Inferior parietal cortex (tissue), 1 donor: ENCODE measurements at regions not wholly inside any gene's neighbourhood (a gene's known extent, or its start where the extent isn't known, plus 50 kb on each side); places are given as distances from the start of the nearest gene placed in this dataset.

Source experiments
- DNase-seq: peaks from one replicate; pipeline ENCODE4 v3.0.0-alpha.2; 2016; ENCODE audit errors: extremely low spot score

- no peak for DNase-seq
These were observed 51.1 kb upstream of the TMEM33 start for GRCh38 chr4:41883988-41884734.

GRCh38 chr4:41882625-41883347 lies 52.4 kb upstream of the TMEM33 start:
- DNase-seq, result peak; percentile 33

GRCh38 chr4:41881981-41882624 lies 53.1 kb upstream of the TMEM33 start:
- no peak for DNase-seq

GRCh38 chr4:41880840-41881831 lies 54.1 kb upstream of the TMEM33 start:
- no peak for DNase-seq

GRCh38 chr4:41880022-41880837 lies 55.0 kb upstream of the TMEM33 start:
- no peak for DNase-seq

- DNase-seq, result no peak
These were observed 55.7 kb upstream of the TMEM33 start for GRCh38 chr4:41879552-41879951.

GRCh38 chr4:41878991-41879491 lies 56.2 kb upstream of the TMEM33 start:
- DNase-seq, result no peak

GRCh38 chr4:41878170-41878969 lies 56.9 kb upstream of the TMEM33 start:
- no peak for DNase-seq

GRCh38 chr4:41877020-41877796 lies 58.0 kb upstream of the TMEM33 start:
- no peak for DNase-seq

GRCh38 chr4:41874873-41875272 lies 60.4 kb upstream of the TMEM33 start:
- DNase-seq, result no peak

- DNase-seq, result no peak
These were observed 60.8 kb upstream of the TMEM33 start for GRCh38 chr4:41874398-41874797.

GRCh38 chr4:41873380-41874295 lies 61.6 kb upstream of the TMEM33 start:
- no peak for DNase-seq

GRCh38 chr4:41870035-41870434 lies 65.2 kb upstream of the TMEM33 start:
- no peak for DNase-seq

- DNase-seq, result no peak
These were observed 68.2 kb upstream of the TMEM33 start for GRCh38 chr4:41866799-41867677.

- no peak for DNase-seq
These were observed 69.0 kb upstream of the TMEM33 start for GRCh38 chr4:41865981-41866798.
